AG04449 (cell line): ENCODE measurements at regions not wholly inside any gene's neighbourhood (a gene's known extent, or its start where the extent isn't known, plus 50 kb on each side); places are given as distances from the start of the nearest gene placed in this dataset.

Experiments
- CTCF ChIA-PET: fragments of 350-600 bp; formaldehyde crosslinking; extraction: SDS; loops from one replicate; lab custom pipeline; 2021; ENCODE audit warnings: antibody characterized with exemption; lab: Yijun Ruan, JAX
- POLR2A ChIA-PET: fragments of 400-600, 350-600 bp; formaldehyde crosslinking; extraction: SDS; loops from one replicate; lab custom pipeline; 2020; ENCODE audit warnings: antibody characterized with exemption, inconsistent platforms; lab: Yijun Ruan, JAX
- DNase-seq: peaks from one replicate; pipeline ENCODE4 v3.0.0-alpha.2; 2010; ENCODE audit warnings: low read depth, low spot score
- H3K4me3 ChIP-seq: 2 replicates; pipeline ENCODE4 v1.5.1; 2011; ENCODE audit warnings: low read depth, mild to moderate bottlenecking, control low read depth, low read length
- CTCF ChIP-seq: IDR thresholded peaks from one replicate; pipeline ENCODE4 v1.5.1; 2011; ENCODE audit warnings: mild to moderate bottlenecking, moderate library complexity, low read length, control low read depth, inconsistent platforms; ENCODE audit not compliant: insufficient read depth; ENCODE audit errors: missing control alignments

GRCh38 chr14:34020014-34020413 lies 69.1 kb upstream of the EGLN3 start:
- H3K4me3 ChIP-seq, result no peak overlapping the region
- DNase-seq, result no peak
- ChIA-PET CTCF (no interaction called here), POLR2A (no interaction called here)
- TF ChIP-seq CTCF, result no peak

- ChIA-PET POLR2A (no interaction called here), CTCF (no interaction called here)
- no peak for TF ChIP-seq CTCF
- no peak for DNase-seq
- no peak overlapping the region for H3K4me3 ChIP-seq
Measured at GRCh38 chr14:34018564-34019244, 67.8 kb upstream of the EGLN3 start.

- CTCF ChIA-PET, result no interaction called here
- POLR2A ChIA-PET, result no interaction called here
- no peak for DNase-seq
- TF ChIP-seq CTCF, result no peak
- no peak overlapping the region for H3K4me3 ChIP-seq
Measured at GRCh38 chr14:34018125-34018524, 67.3 kb upstream of the EGLN3 start.

GRCh38 chr14:34015383-34015782 lies 64.5 kb upstream of the EGLN3 start:
- H3K4me3 ChIP-seq, result no peak overlapping the region
- CTCF ChIA-PET, result no interaction called here
- POLR2A ChIA-PET, result no interaction called here
- no peak for DNase-seq
- TF ChIP-seq CTCF, result no peak

GRCh38 chr14:34014936-34015335 lies 64.1 kb upstream of the EGLN3 start:
- no peak for TF ChIP-seq CTCF
- DNase-seq, result no peak
- ChIA-PET POLR2A (no interaction called here), CTCF (no interaction called here)
- H3K4me3 ChIP-seq, result no peak overlapping the region

GRCh38 chr14:34013721-34014060 lies 62.8 kb upstream of the EGLN3 start:
- no peak for TF ChIP-seq CTCF
- ChIA-PET POLR2A (no interaction called here), CTCF (no interaction called here)
- H3K4me3 ChIP-seq, result no peak overlapping the region
- DNase-seq, result no peak
